Suprapubic skin (tissue), 3 donors: ENCODE measurements at regions not wholly inside any gene's neighbourhood (a gene's known extent, or its start where the extent isn't known, plus 50 kb on each side); places are given as distances from the start of the nearest gene placed in this dataset.

ENCODE experiments used
- EP300 ChIP-seq: sonication (generic); formaldehyde crosslinking; IDR thresholded peaks from one replicate; pipeline ENCODE4 v1.6.1; 2017; ENCODE audit warnings: antibody characterized with exemption
- POLR2A ChIP-seq, 2 donors: fragments of 450-650 bp; IDR thresholded peaks; one replicate each; pipeline ENCODE4 v1.6.1; 2017; ENCODE audit warnings: antibody characterized with exemption in 2 of 2, mild to moderate bottlenecking in 2 of 2, moderate library complexity in 2 of 2
- TF ChIP-seq, protein P1 (sequence below), 2 donors: fragments of 200-600 bp in 1 of 2; fragments of 450-650 bp in 1 of 2; sonication (generic) in 1 of 2; IDR thresholded peaks; one replicate each; pipeline ENCODE4 v1.5.1; 2016 to 2019; ENCODE audit warnings: antibody characterized with exemption in 2 of 2, mild to moderate bottlenecking in 1 of 2, moderate library complexity in 1 of 2

DNA sequence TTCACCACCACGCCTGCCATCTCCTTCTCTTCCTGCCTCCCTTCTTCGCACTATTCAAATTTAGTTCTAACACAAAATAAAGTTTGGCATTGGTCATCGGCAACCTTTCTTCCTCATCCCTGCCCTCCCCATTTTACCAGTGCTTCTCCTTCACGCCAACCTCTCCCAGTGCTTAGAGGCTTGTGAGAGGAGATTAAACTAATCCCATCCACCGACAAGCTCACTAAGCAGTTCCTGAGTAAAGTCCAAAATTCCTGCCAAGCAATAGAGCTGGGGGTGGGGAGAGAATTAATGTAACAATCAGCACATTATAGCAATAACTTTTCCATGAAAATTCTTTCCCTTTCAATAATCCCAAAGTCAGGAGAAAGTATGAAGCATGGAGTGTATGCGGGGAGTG, 157.4 kb upstream of the GMNC start:
- TF ChIP-seq, protein P1, sequence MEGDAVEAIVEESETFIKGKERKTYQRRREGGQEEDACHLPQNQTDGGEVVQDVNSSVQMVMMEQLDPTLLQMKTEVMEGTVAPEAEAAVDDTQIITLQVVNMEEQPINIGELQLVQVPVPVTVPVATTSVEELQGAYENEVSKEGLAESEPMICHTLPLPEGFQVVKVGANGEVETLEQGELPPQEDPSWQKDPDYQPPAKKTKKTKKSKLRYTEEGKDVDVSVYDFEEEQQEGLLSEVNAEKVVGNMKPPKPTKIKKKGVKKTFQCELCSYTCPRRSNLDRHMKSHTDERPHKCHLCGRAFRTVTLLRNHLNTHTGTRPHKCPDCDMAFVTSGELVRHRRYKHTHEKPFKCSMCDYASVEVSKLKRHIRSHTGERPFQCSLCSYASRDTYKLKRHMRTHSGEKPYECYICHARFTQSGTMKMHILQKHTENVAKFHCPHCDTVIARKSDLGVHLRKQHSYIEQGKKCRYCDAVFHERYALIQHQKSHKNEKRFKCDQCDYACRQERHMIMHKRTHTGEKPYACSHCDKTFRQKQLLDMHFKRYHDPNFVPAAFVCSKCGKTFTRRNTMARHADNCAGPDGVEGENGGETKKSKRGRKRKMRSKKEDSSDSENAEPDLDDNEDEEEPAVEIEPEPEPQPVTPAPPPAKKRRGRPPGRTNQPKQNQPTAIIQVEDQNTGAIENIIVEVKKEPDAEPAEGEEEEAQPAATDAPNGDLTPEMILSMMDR (IDR thresholded peaks at IDR 0.05) = no peak
- TF ChIP-seq POLR2A (IDR thresholded peaks at IDR 0.05) = no peak
- no peak for TF ChIP-seq EP300
